MCF 10A (cell line): ENCODE measurements at regions not wholly inside any gene's neighbourhood (a gene's known extent, or its start where the extent isn't known, plus 50 kb on each side); places are given as distances from the start of the nearest gene placed in this dataset.
"Not testable (repeated sequence)": the region's sequence is repeated elsewhere in the genome, so short reads cannot be mapped to it uniquely, and the experiment has no call there.

Experiments
- BruUV-seq: library from RNA; stranded (reverse); fragments of 400-500 nt; replicated peaks from 2 replicates; lab custom pipeline; 2021; lab: Mats Ljungman, UMichigan
- CTCF ChIA-PET: fragments of 300-600 bp; sonication (Branson Sonifier 250); formaldehyde crosslinking; extraction: SDS; loops from one replicate; lab custom pipeline; 2021; ENCODE audit warnings: antibody characterized with exemption, inconsistent platforms; lab: Yijun Ruan, JAX
- POLR2A ChIA-PET: fragments of 300-600, 350-650 bp; sonication (Branson Sonifier 250); formaldehyde crosslinking; extraction: SDS; loops from one replicate; lab custom pipeline; 2020; ENCODE audit warnings: antibody characterized with exemption, inconsistent platforms; lab: Yijun Ruan, JAX
- DNase-seq: peaks from one replicate; pipeline ENCODE4 v3.0.0-alpha.2; 2018; ENCODE audit not compliant: unreplicated experiment
- H3K27ac Mint-ChIP-seq: one replicate; pipeline ENCODE4 v1.8.0; 2022; ENCODE audit warnings: mild to moderate bottlenecking, low read depth, mixed read lengths; ENCODE audit not compliant: unreplicated experiment
- H3K27me3 Mint-ChIP-seq: one replicate; pipeline ENCODE4 v1.8.0; 2022; ENCODE audit warnings: mixed read lengths; ENCODE audit not compliant: insufficient read depth, unreplicated experiment
- H3K36me3 Mint-ChIP-seq: one replicate; pipeline ENCODE4 v1.8.0; 2022; ENCODE audit warnings: mild to moderate bottlenecking, moderate library complexity, mixed read lengths; ENCODE audit not compliant: insufficient read depth, unreplicated experiment
- H3K4me1 Mint-ChIP-seq: one replicate; pipeline ENCODE4 v1.8.0; 2022; ENCODE audit warnings: mixed read lengths; ENCODE audit not compliant: insufficient read depth, unreplicated experiment
- H3K4me3 Mint-ChIP-seq: one replicate; pipeline ENCODE4 v1.8.0; 2022; ENCODE audit warnings: mild to moderate bottlenecking, moderate library complexity, mixed read lengths; ENCODE audit not compliant: unreplicated experiment
- H3K9me3 Mint-ChIP-seq: one replicate; pipeline ENCODE4 v1.8.0; 2022; ENCODE audit warnings: mixed read lengths; ENCODE audit not compliant: unreplicated experiment
- CTCF ChIP-seq: fragments of 200-600 bp; IDR thresholded peaks from one replicate; pipeline ENCODE4 v1.8.0; 2022; ENCODE audit warnings: antibody characterized with exemption, mild to moderate bottlenecking; ENCODE audit not compliant: unreplicated experiment
- intact Hi-C: fragments of 100-400 bp; cut with micrococcal nuclease; formaldehyde crosslinking; loops from 2 replicates; pipeline ENCODE4 v1.14.1; 2022

- Mint-ChIP-seq H3K27me3 (peaks cover 9% of the 10 kb centered on the region), H3K27ac (no peak overlapping the region), H3K9me3 (no peaks in the 10 kb centered on the region), H3K4me1 (no peaks in the 10 kb centered on the region), H3K4me3 (no peak overlapping the region), H3K36me3 (no peaks in the 10 kb centered on the region)
- no TSS peak for BruUV-seq
- TF ChIP-seq CTCF: no peak
- DNase-seq: no peak
- intact Hi-C loops: no loop called here
- ChIA-PET POLR2A (no interaction called here), CTCF (no interaction called here)
Observed at GRCh38 chr5:89059274-89059673, 176.3 kb upstream of the MEF2C start.

- H3K27ac Mint-ChIP-seq: no peak overlapping the region
- no peak overlapping the region for H3K4me3 Mint-ChIP-seq
- ChIA-PET POLR2A (no interaction called here), CTCF (interaction anchor here (0.6 kb wide), 1 partner anchor 338 kb away, joined by 5 read pairs; no protein-coding TSS in a partner anchor)
- DNase-seq: no peak
- no peaks in the 10 kb centered on the region for H3K4me1 Mint-ChIP-seq
- H3K36me3 Mint-ChIP-seq: no peaks in the 10 kb centered on the region
- BruUV-seq: no TSS peak
- no peak for TF ChIP-seq CTCF
- peaks cover 3% of the 10 kb centered on the region for H3K9me3 Mint-ChIP-seq
- H3K27me3 Mint-ChIP-seq: peaks cover 9% of the 10 kb centered on the region
- intact Hi-C loops: no loop called here
Observed at GRCh38 chr5:89055695-89056085, 172.7 kb upstream of the MEF2C start.

GRCh38 chr5:89055015-89055694, 172.2 kb upstream of the MEF2C start:
- Mint-ChIP-seq H3K27ac (no peak overlapping the region), H3K27me3 (peaks cover 9% of the 10 kb centered on the region), H3K9me3 (peaks cover 9% of the 10 kb centered on the region), H3K4me3 (no peak overlapping the region), H3K36me3 (no peaks in the 10 kb centered on the region), H3K4me1 (no peaks in the 10 kb centered on the region)
- BruUV-seq: no TSS peak
- intact Hi-C loops: no loop called here
- no peak for DNase-seq
- no peak for TF ChIP-seq CTCF
- ChIA-PET POLR2A (no interaction called here), CTCF (interaction anchor here (0.6 to 0.7 kb wide), 2 partner anchors 111 to 337 kb away, joined by 4 to 5 read pairs; no protein-coding TSS in a partner anchor)

GRCh38 chr5:89053547-89053946, 170.6 kb upstream of the MEF2C start:
- peaks cover 9% of the 10 kb centered on the region for H3K9me3 Mint-ChIP-seq
- no TSS peak for BruUV-seq
- no peak overlapping the region for H3K4me3 Mint-ChIP-seq
- CTCF ChIA-PET: no interaction called here
- no peak for DNase-seq
- H3K27me3 Mint-ChIP-seq: peaks cover 6% of the 10 kb centered on the region
- no peaks in the 10 kb centered on the region for H3K36me3 Mint-ChIP-seq
- no peaks in the 10 kb centered on the region for H3K4me1 Mint-ChIP-seq
- POLR2A ChIA-PET: no interaction called here
- H3K27ac Mint-ChIP-seq: no peak overlapping the region
- intact Hi-C loops: no loop called here
- TF ChIP-seq CTCF: no peak

GRCh38 chr5:89050062-89050461, 167.1 kb upstream of the MEF2C start:
- H3K36me3 Mint-ChIP-seq, BruUV-seq, intact Hi-C loops, H3K27me3 Mint-ChIP-seq, DNase-seq, H3K4me1 Mint-ChIP-seq, H3K4me3 Mint-ChIP-seq, CTCF ChIA-PET, H3K27ac Mint-ChIP-seq, H3K9me3 Mint-ChIP-seq, POLR2A ChIA-PET: not testable (repeated sequence)
